ENCODE measurements at regions not wholly inside any gene's neighbourhood (a gene's known extent, or its start where the extent isn't known, plus 50 kb on each side); places are given as distances from the start of the nearest gene placed in this dataset.
"Not testable (repeated sequence)": the region's sequence is repeated elsewhere in the genome, so short reads cannot be mapped to it uniquely, and the experiment has no call there.

DNA sequence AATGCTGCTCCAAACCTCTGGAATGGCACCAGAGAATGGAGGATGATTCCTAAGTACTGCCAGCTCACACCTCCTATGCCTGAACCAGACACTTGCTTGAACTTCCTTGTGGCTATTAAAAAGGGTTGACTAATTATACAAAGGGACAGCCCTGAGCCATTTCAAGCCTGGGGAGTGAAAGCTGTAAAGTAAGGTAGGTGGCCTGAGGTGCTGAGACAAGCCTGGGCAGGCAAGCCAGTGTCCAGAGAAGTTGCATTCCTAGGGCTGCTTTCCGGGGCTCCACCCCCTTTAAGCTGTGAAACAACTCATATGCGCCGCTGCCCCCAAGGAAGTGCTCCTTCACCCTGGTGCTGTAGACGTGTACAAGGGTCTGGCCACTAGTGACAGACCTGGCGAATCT lies 79.9 kb upstream of the SLC1A3 start:
- DNase-seq (ENCODE audit: low spot score): no peak

DNA sequence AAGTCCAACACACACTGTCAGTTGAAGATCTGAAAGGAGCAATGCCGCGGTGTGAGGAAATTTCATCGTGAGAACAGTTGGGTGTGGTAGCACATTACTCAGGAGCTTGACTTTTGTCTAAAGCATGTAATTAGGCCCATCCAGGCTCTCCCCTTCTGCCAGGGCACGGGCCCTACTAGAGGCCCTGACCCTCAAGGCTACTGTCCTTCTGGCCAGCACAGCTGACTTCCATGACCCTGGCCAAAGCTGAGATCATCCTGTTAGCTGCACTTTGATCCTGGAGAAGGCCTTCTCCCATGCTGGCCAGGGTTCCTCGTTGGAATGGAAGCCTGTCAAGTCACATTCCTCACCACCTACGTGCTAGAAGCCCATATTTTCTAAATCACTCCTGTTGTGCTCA lies 77.8 kb upstream of the SLC1A3 start:
- DNase-seq (ENCODE audit: low spot score): no peak

DNA sequence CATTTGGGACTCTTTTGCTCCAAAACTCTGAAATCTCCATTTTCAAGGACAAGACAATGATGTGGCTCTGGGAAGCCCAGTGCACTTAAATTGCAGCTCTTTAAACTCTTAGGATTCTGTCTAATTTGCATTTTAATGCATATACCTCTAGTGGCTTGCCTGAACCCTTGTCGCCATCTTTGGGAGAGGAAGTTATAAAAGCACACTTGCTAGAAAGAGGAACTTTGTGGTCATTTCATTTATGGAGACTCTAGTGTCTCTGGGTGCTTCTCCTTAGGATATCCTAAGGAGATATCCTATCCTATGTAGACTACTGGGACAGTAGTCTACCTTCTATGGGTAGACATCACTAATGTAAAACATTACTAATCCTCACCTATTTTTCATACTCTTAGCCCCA lies 77.3 kb upstream of the SLC1A3 start:
- DNase-seq (ENCODE audit: low spot score): no peak

DNA sequence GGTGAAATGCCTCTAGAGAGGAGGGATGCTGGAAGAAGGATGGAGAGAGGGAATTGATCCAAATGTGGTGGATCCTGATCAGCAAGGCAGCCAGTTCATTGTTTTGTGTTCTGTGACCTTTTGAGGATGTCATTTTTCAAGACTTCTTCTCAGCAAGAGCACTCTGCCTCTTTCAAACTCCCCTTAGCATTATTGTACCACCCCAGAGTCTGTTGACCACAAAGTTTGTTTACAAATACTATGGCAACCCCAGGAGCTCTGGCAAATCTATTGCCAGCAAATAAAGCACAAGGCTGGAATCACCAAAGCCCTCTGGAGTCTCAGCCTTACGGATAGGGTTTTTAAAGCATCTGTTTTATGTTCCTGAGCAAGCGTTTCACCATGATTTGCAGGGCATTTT lies 76.2 kb upstream of the SLC1A3 start:
- DNase-seq (ENCODE audit: low spot score): no peak

DNA sequence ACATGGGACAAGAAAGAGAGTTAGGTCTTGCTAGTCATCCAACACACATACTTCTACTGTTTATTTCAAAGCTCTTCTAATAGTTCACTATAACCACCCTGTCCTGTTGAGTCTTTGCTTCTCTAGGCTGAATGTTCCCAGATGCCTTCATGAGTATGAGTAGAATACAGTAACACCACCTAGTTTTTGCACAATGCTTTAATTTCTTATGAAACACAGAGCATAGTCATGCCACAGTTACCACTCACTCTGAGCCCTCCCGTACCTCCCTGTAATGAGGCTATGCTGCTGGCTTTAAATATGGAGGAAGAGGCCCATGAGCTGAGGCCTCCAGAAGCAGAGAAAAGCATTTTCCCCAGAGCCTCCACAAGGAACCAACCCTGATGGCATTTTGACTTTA lies 75.0 kb upstream of the SLC1A3 start:
- no peak for DNase-seq (ENCODE audit: low spot score)

DNA sequence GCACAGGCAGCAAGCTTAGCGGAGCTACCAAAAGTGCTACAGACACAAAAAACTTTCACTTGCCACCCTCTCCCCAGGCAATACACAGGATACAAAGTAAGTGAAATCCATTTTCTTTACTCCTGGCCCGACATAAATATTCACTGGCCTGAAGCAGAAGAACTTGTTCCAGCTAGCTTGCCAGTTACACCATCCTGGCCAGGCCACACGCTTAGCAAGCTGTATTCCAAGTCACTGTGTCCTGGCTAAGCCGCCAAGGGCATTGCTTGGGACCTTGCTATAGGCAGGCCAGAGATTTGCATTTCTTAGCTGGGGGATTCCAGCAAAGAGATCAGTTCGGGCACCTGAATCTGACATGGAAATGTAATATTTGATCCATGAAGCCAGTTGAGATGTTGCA lies 71.0 kb upstream of the SLC1A3 start:
- no peak for DNase-seq (ENCODE audit: low spot score)

DNA sequence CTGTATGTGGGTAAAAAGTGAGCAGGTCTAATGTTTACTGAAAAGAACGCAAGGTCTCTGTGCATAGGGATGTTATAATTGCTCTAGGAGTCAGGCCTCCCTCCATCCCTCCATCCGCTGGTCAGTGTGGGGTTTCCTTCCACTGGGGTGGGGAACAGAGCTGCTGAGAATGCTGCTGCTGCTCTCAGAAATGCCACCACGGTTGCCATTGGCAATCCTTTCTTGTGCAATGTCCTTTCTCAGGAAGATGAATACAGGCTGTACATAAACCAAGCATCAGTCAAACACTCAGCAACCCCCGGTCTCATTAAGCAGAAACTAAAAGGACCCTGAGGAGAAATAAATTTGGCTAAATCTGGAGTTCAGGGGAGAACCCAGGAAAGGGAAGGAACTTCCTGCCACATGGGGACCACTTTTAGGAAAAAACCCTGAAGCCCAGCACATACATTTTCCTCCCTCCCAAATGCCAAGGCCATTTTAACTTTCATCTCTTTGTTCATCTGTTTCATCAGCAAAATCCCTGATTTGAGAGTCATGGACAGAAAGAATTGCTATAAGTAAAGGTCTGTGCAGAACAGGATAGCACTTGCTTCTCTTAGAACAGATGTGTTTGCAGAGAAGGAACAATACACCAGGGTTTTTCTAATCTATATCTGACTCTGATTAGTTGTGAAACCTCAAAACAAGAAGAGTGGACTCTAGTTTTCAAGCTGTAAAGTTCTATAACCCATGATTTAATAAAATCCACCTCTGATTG lies 70.4 kb upstream of the SLC1A3 start:
- DNase-seq (ENCODE audit: low spot score): no peak

DNA sequence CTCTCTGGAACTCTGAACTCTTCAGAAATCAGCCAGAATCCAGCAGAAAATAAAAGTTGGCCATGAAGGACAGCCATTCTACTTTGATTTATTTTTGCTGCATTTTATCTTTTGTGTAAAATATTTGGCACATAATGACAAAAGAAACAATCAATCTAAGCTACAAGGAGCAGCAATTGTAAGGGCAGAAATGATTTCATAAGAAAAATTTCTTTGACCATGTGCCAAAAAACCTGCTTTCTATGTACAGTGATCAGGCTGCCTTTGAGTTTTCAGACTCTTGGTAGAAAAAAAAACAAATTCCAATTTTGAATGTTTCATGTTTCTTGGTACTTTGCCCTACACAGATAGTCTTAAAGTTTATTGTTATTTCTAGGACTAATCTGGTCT lies 69.8 kb upstream of the SLC1A3 start:
- DNase-seq (ENCODE audit: low spot score): no peak

DNA sequence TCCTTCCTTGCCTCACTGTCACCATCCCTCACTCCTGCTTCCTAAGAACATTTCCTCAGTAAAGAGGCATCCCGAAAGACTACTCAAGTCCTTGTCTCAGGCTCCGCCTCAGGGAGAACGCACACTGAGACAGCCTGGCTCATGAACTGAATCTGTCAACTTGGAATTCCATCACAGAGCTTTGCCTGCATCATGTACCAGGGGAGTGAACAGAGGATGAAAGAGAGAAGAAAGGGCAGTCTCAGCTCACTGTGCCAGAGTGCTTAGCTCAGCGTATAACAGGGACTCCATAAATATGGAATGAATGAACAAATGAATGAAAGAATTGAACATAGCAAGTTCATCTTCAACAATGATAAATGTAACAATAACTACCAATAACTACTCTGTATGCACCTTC lies 68.7 kb upstream of the SLC1A3 start:
- DNase-seq (ENCODE audit: low spot score): no peak

DNA sequence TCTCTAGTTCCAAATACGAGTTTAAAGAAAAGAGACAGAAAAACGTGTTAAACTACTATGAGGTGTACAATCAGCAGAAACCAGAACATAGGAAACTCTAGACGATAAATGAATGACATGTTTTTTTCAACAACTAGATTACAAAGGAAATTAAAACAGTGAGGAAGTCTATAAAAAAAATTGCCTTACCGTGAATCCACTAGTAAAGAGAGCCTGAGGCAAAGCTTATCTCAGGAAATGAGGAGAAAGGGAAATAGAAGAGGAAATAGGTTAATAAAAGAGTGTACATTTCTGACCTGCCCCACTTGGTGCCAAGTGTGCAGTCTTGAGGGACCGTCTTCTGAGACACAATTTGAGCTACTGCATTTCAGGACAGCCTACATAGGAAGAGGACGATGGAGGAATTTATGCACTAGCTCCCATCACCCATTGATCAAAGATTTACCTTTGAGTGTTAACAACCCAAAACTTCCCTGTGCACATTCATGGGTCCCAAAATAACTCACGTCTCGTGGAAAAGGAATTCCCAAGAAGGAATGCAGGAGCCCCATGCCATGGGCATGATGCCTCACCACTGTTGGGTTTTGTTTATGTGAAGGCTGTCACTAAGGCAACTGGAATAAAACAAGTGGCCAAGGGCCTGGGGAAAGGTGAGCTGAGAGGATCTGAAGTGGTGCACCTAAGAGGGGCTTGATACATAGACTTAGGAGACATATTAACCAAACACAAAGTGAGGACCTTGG lies 53.6 kb upstream of the SLC1A3 start:
- no peak for DNase-seq (ENCODE audit: low spot score)

DNA sequence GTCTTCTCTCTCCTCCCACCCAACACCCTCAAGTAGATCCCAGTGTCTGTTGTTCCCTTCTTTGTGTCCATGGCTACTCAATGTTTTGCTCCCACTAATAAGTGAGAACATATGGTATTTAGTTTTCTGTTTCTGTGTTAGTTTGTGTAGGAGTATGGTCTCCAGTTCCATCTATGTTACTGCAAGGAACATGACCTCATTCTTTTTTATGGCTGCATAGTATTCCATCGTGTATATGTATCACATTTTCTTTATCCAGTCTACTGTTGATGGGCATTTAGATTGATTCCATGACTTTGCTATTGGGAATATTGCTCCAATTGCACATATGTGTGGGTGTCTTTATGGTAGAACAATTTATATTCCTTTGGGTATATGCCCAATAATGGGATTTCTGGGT lies 51.4 kb upstream of the SLC1A3 start:
- DNase-seq (ENCODE audit: low spot score): not testable (repeated sequence)
